ENCODE measurements at regions not wholly inside any gene's neighbourhood (a gene's known extent, or its start where the extent isn't known, plus 50 kb on each side); places are given as distances from the start of the nearest gene placed in this dataset.

DNA sequence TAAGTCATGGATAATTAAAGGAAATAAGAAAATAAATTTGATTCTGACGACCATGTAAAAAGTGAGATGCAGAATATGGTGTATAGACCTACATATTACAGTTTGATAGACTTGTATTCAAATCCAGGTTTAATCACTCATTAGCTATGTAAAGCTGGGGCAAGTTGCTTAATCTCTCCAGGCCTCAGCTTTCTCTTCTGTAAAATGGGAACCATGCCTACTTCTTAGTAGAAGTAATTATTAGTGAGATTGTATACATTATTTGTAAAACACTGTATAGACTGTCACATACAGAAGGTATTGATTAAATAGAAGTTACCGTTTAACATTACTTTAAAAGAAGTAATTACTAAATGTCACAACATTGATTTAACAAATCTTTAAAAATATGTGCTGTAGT, 392.2 kb downstream of the STK39 start:
- Histone ChIP-seq H2BK20ac (ENCODE audit: low read length) (no peak overlapping the region), H4K5ac (ENCODE audit: insufficient read length, low read depth, low read length) (no peak overlapping the region), H3K36me3 (ENCODE audit: control insufficient read depth in 2 of 4, insufficient read depth in 4 of 4, low read length in 3 of 4) (no peaks in the 10 kb centered on the region), H3K9ac (replicated peaks in 1 of 4; ENCODE audit: extremely low read depth in 1 of 4, low read depth in 3 of 4, low read length in 3 of 4) (no peak overlapping the region), H3K4ac (replicated peaks; ENCODE audit: insufficient read length, low read depth, low read length) (no peak overlapping the region), H2AFZ (ENCODE audit: low read length) (no peak overlapping the region), H3K4me2 (ENCODE audit: insufficient read depth in 1 of 2, low read depth in 2 of 2, low read length in 2 of 2) (no peak overlapping the region), H3K79me2 (ENCODE audit: control insufficient read depth in 1 of 2, insufficient read depth in 2 of 2, low read length in 2 of 2) (no peaks in the 10 kb centered on the region), H2BK5ac (ENCODE audit: low read depth, low read length) (no peak overlapping the region), H3K79me1 (ENCODE audit: low read depth, low read length) (no peaks in the 10 kb centered on the region), H3K18ac (ENCODE audit: extremely low read depth, low read length) (no peak overlapping the region), H3K4me1 (replicated peaks in 1 of 4; ENCODE audit: control insufficient read depth in 3 of 4, insufficient read depth in 4 of 4, low read length in 3 of 4) (peaks cover 0 to 6% (median 1%) of the 10 kb centered on the region in 4 experiments; a peak in 5 of 7 replicates), H3K27me3 (replicated peaks in 1 of 4; ENCODE audit: control insufficient read depth in 3 of 4, extremely low read depth in 1 of 4, insufficient read depth in 3 of 4, low read length in 3 of 4) (no peaks in the 10 kb centered on the region), H2BK12ac (ENCODE audit: low read depth, low read length) (no peak overlapping the region), H2AK5ac (ENCODE audit: low read depth, low read length) (no peak overlapping the region), H3K23me2 (ENCODE audit: low read depth, low read length) (no peaks in the 10 kb centered on the region), H3K4me3 (ENCODE audit: extremely low read depth in 1 of 4, insufficient read depth in 2 of 4, low read depth in 3 of 4, low read length in 4 of 4) (no peak overlapping the region), H3K14ac (ENCODE audit: insufficient read length) (no peak overlapping the region), H2BK120ac (replicated peaks; ENCODE audit: low read depth, low read length) (no peak overlapping the region), H3K23ac (ENCODE audit: insufficient read length) (no peak overlapping the region), H4K20me1 (replicated peaks in 1 of 2; ENCODE audit: control insufficient read depth in 1 of 2, insufficient read depth in 2 of 2, low read length in 2 of 2) (no peaks in the 10 kb centered on the region), H4K8ac (ENCODE audit: extremely low read depth, insufficient read depth, low read length) (no peak overlapping the region), H2BK15ac (ENCODE audit: low read length) (no peak overlapping the region), H3K9me3 (ENCODE audit: insufficient read depth in 2 of 2, low read depth in 1 of 2, low read length in 1 of 2) (no peaks in the 10 kb centered on the region), H4K91ac (replicated peaks; ENCODE audit: insufficient read length, low read length) (no peak overlapping the region), H3K56ac (replicated peaks; ENCODE audit: insufficient read length, low read depth, low read length) (no peak overlapping the region), H3K27ac (ENCODE audit: low read depth, low read length) (no peak overlapping the region)
- TF ChIP-seq SIRT6 (IDR thresholded peaks at IDR 0.05; ENCODE audit: low read length): no peak
- TF ChIP-seq, protein P1, sequence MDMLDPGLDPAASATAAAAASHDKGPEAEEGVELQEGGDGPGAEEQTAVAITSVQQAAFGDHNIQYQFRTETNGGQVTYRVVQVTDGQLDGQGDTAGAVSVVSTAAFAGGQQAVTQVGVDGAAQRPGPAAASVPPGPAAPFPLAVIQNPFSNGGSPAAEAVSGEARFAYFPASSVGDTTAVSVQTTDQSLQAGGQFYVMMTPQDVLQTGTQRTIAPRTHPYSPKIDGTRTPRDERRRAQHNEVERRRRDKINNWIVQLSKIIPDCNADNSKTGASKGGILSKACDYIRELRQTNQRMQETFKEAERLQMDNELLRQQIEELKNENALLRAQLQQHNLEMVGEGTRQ (IDR thresholded peaks at IDR 0.05; ENCODE audit: low read length): no peak
- TF ChIP-seq EZH2 (IDR thresholded peaks at IDR 0.05; ENCODE audit: low read depth, low read length, severe bottlenecking): no peak
- no peak for TF ChIP-seq SP2 (IDR thresholded peaks at IDR 0.05; ENCODE audit: low read length)
- TF ChIP-seq CBX8 (IDR thresholded peaks at IDR 0.05; ENCODE audit: borderline replicate concordance, low read depth, low read length): no peak
- no peak for TF ChIP-seq RXRA (IDR thresholded peaks at IDR 0.05; ENCODE audit: insufficient read depth, low read depth, low read length)
- no peak for TF ChIP-seq PHF8 (conservative IDR thresholded peaks at IDR 0.05; ENCODE audit: low read depth, low read length)
- no peak for TF ChIP-seq RAD21 (IDR thresholded peaks at IDR 0.05 in 1 of 2, conservative IDR thresholded peaks at IDR 0.05 in 1 of 2; ENCODE audit: low read depth in 2 of 2, low read length in 2 of 2)
- 88% methylated on average over 2 of the region's 2 CpGs; no CpG with 5 or more reads in 1 of the 2 experiments for WGBS, 2 experiments (ENCODE audit: extremely low coverage in 1 of 2, insufficient coverage in 1 of 2, insufficient read length in 1 of 2, insufficient replicate concordance in 2 of 2, low coverage in 1 of 2, low lambda C conversion rate in 2 of 2, missing lambda C conversion rate in 1 of 2)
- DNase-seq (ENCODE audit: low read depth in 1 of 2, low spot score in 2 of 2) (no peak), FAIRE-seq (no peak)
- ChIA-PET POLR2A (ENCODE audit: partially characterized antibody) (no interaction called here), CTCF (ENCODE audit: partially characterized antibody) (interaction anchor here (0.6 to 2.5 kb wide), 2 partner anchors 10 to 64 kb away, joined by 3 to 15 read pairs; no protein-coding TSS in a partner anchor)
